CD4-positive, CD25-positive, alpha-beta regulatory T cell (primary cell): ENCODE measurements at regions not wholly inside any gene's neighbourhood (a gene's known extent, or its start where the extent isn't known, plus 50 kb on each side); places are given as distances from the start of the nearest gene placed in this dataset.

Source experiments
- ATAC-seq, 2 donors: fragments of 150-1000 bp; cut with Tn5 transposase; one replicate each; pipeline ENCODE4 v1.10.0; 2021; ENCODE audit warnings: low read depth in 2 of 2, moderate number of reproducible peaks in 2 of 2, moderate library complexity in 1 of 2
- DNase-seq, 3 donors: peaks; one replicate each; pipeline versions ENCODE4 v3.0.0 to v3.0.0-alpha.2; 2012 to 2022; ENCODE audit warnings: mixed read lengths in 1 of 3
- H3K27ac ChIP-seq: one replicate; pipeline ENCODE4 v1.7.0; 2013; ENCODE audit warnings: mild to moderate bottlenecking, low read length; ENCODE audit not compliant: insufficient read depth, poor library complexity, severe bottlenecking
- H3K27me3 ChIP-seq: one replicate; pipeline ENCODE4 v1.7.0; 2013; ENCODE audit warnings: low read length; ENCODE audit not compliant: control insufficient read depth, insufficient read depth
- H3K36me3 ChIP-seq: one replicate; pipeline ENCODE4 v1.7.0; 2013; ENCODE audit warnings: mild to moderate bottlenecking, low read length, moderate library complexity; ENCODE audit not compliant: control insufficient read depth, insufficient read depth
- H3K4me1 ChIP-seq: 2 replicates; pipeline ENCODE4 v1.7.0; 2013; ENCODE audit warnings: mild to moderate bottlenecking, low read length; ENCODE audit not compliant: insufficient read depth, control insufficient read depth, poor library complexity, severe bottlenecking
- H3K4me3 ChIP-seq: one replicate; pipeline ENCODE4 v1.7.0; 2013; ENCODE audit warnings: low read depth, mild to moderate bottlenecking, low read length, moderate library complexity
- H3K9me3 ChIP-seq, 2 experiments: 1 replicate in 1 of 2; 2 replicates in 1 of 2; pipeline ENCODE4 v1.7.0; 2013; ENCODE audit warnings: low read length in 2 of 2, mild to moderate bottlenecking in 1 of 2, moderate library complexity in 1 of 2; ENCODE audit not compliant: control insufficient read depth in 2 of 2
- H3K27ac Mint-ChIP-seq, 3 donors: one replicate each; pipeline ENCODE4 v1.8.0; 2020 to 2022; ENCODE audit warnings: mild to moderate bottlenecking in 3 of 3, mixed read lengths in 3 of 3, moderate library complexity in 2 of 3
- H3K27me3 Mint-ChIP-seq: one replicate; pipeline ENCODE4 v1.8.0; 2022; ENCODE audit warnings: mild to moderate bottlenecking, mixed read lengths
- H3K36me3 Mint-ChIP-seq: one replicate; pipeline ENCODE4 v1.8.0; 2020; ENCODE audit warnings: mixed read lengths
- H3K4me1 Mint-ChIP-seq, 4 donors: one replicate each; pipeline ENCODE4 v1.8.0; 2020 to 2022; ENCODE audit warnings: mixed read lengths in 4 of 4, mild to moderate bottlenecking in 1 of 4
- H3K4me3 Mint-ChIP-seq, 4 donors: one replicate each; pipeline ENCODE4 v1.8.0; 2020 to 2022; ENCODE audit warnings: mild to moderate bottlenecking in 4 of 4, mixed read lengths in 4 of 4, moderate library complexity in 3 of 4
- H3K9me3 Mint-ChIP-seq, 7 donors: one replicate each; pipeline ENCODE4 v1.8.0; 2020 to 2022; ENCODE audit warnings: mixed read lengths in 7 of 7, mild to moderate bottlenecking in 3 of 7, moderate library complexity in 2 of 7

- ATAC-seq (no peak), DNase-seq (no peak)
- Histone ChIP-seq H3K27me3 (peaks cover 8% of the 10 kb centered on the region), H3K36me3 (no peaks in the 10 kb centered on the region), H3K4me1 (no peaks in the 10 kb centered on the region), H3K4me3 (no peak overlapping the region), H3K27ac (no peak overlapping the region), H3K9me3 (no peaks in the 10 kb centered on the region)
- H3K4me3 Mint-ChIP-seq = no peak overlapping the region
- H3K36me3 Mint-ChIP-seq = no peaks in the 10 kb centered on the region
- H3K27me3 Mint-ChIP-seq = peaks cover 14% of the 10 kb centered on the region
- H3K9me3 Mint-ChIP-seq = peaks cover 0 to 5% (median 0%) of the 10 kb centered on the region in 7 donors
- no peaks in the 10 kb centered on the region for H3K4me1 Mint-ChIP-seq
- no peak overlapping the region for H3K27ac Mint-ChIP-seq
Measured at GRCh38 chr4:184890499-184890898, 64.7 kb upstream of the ACSL1 start.

- Mint-ChIP-seq H3K9me3 (peaks cover 0 to 5% (median 0%) of the 10 kb centered on the region in 7 donors), H3K27me3 (peaks cover 20% of the 10 kb centered on the region), H3K4me3 (no peak overlapping the region), H3K36me3 (no peaks in the 10 kb centered on the region), H3K27ac (no peak overlapping the region), H3K4me1 (no peaks in the 10 kb centered on the region)
- DNase-seq (no peak), ATAC-seq (no peak)
- Histone ChIP-seq H3K27me3 (peaks cover 6% of the 10 kb centered on the region), H3K27ac (no peak overlapping the region), H3K4me1 (no peaks in the 10 kb centered on the region), H3K4me3 (no peak overlapping the region), H3K9me3 (no peaks in the 10 kb centered on the region), H3K36me3 (no peaks in the 10 kb centered on the region)
Measured at GRCh38 chr4:184891816-184892397, 66.1 kb upstream of the ACSL1 start.

- Mint-ChIP-seq H3K9me3 (peaks cover 0 to 5% (median 0%) of the 10 kb centered on the region in 7 donors), H3K27me3 (peaks cover 22% of the 10 kb centered on the region), H3K4me1 (no peaks in the 10 kb centered on the region), H3K4me3 (no peak overlapping the region), H3K36me3 (no peaks in the 10 kb centered on the region), H3K27ac (no peak overlapping the region)
- H3K4me3 ChIP-seq = no peak overlapping the region
- ATAC-seq (no peak), DNase-seq (no peak)
- H3K36me3 ChIP-seq = no peaks in the 10 kb centered on the region
- no peaks in the 10 kb centered on the region for H3K9me3 ChIP-seq
- no peaks in the 10 kb centered on the region for H3K4me1 ChIP-seq
- H3K27me3 ChIP-seq = peaks cover 6% of the 10 kb centered on the region
- H3K27ac ChIP-seq = no peak overlapping the region
Measured at GRCh38 chr4:184892999-184893398, 67.2 kb upstream of the ACSL1 start.

GRCh38 chr4:184893801-184894571, 68.2 kb upstream of the ACSL1 start:
- Histone ChIP-seq H3K27ac (no peak overlapping the region), H3K9me3 (no peaks in the 10 kb centered on the region), H3K4me1 (no peaks in the 10 kb centered on the region), H3K4me3 (no peak overlapping the region), H3K27me3 (peaks cover 6% of the 10 kb centered on the region), H3K36me3 (no peaks in the 10 kb centered on the region)
- DNase-seq (no peak), ATAC-seq (no peak)
- Mint-ChIP-seq H3K36me3 (no peaks in the 10 kb centered on the region), H3K4me1 (no peaks in the 10 kb centered on the region), H3K27me3 (peaks cover 29% of the 10 kb centered on the region), H3K4me3 (no peak overlapping the region), H3K9me3 (peaks cover 0 to 5% (median 0%) of the 10 kb centered on the region in 7 donors), H3K27ac (no peak overlapping the region)

GRCh38 chr4:184895012-184895695, 69.4 kb upstream of the ACSL1 start:
- H3K36me3 Mint-ChIP-seq = peaks cover 3% of the 10 kb centered on the region
- H3K36me3 ChIP-seq = no peaks in the 10 kb centered on the region
- no peaks in the 10 kb centered on the region for H3K4me1 ChIP-seq
- no peak overlapping the region for H3K4me3 ChIP-seq
- H3K9me3 ChIP-seq = no peaks in the 10 kb centered on the region
- H3K4me3 Mint-ChIP-seq = no peak overlapping the region
- H3K27me3 ChIP-seq = peaks cover 6% of the 10 kb centered on the region
- DNase-seq = no peak
- no peak for ATAC-seq
- peaks cover 30% of the 10 kb centered on the region for H3K27me3 Mint-ChIP-seq
- no peaks in the 10 kb centered on the region for H3K4me1 Mint-ChIP-seq
- no peak overlapping the region for H3K27ac ChIP-seq
- no peak overlapping the region for H3K27ac Mint-ChIP-seq
- peaks cover 0 to 5% (median 2%) of the 10 kb centered on the region in 7 donors for H3K9me3 Mint-ChIP-seq

- Histone ChIP-seq H3K27ac (no peak overlapping the region), H3K4me1 (no peaks in the 10 kb centered on the region), H3K4me3 (no peak overlapping the region), H3K27me3 (peaks cover 3% of the 10 kb centered on the region), H3K9me3 (no peaks in the 10 kb centered on the region), H3K36me3 (no peaks in the 10 kb centered on the region)
- peak in 1 of 2 donors; percentile 35 for ATAC-seq
- DNase-seq = no peak
- peaks cover 4% of the 10 kb centered on the region for H3K36me3 Mint-ChIP-seq
- peaks cover 23% of the 10 kb centered on the region for H3K27me3 Mint-ChIP-seq
- H3K27ac Mint-ChIP-seq = peak overlapping the region in 1 of 3 donors; percentile 91
- H3K4me3 Mint-ChIP-seq = no peak overlapping the region
- no peaks in the 10 kb centered on the region for H3K4me1 Mint-ChIP-seq
- H3K9me3 Mint-ChIP-seq = peaks cover 0 to 5% (median 2%) of the 10 kb centered on the region in 7 donors
Measured at GRCh38 chr4:184896868-184897715, 71.3 kb upstream of the ACSL1 start.

GRCh38 chr4:184897895-184898294, 72.1 kb upstream of the ACSL1 start:
- H3K9me3 Mint-ChIP-seq = peaks cover 0 to 5% (median 2%) of the 10 kb centered on the region in 7 donors
- no peak for ATAC-seq
- DNase-seq = no peak
- H3K4me1 ChIP-seq = no peaks in the 10 kb centered on the region
- H3K9me3 ChIP-seq = no peaks in the 10 kb centered on the region
- H3K36me3 ChIP-seq = no peaks in the 10 kb centered on the region
- no peak overlapping the region for H3K27ac Mint-ChIP-seq
- peaks cover 3% of the 10 kb centered on the region for H3K27me3 ChIP-seq
- H3K27ac ChIP-seq = no peak overlapping the region
- H3K36me3 Mint-ChIP-seq = peaks cover 4% of the 10 kb centered on the region
- no peak overlapping the region for H3K4me3 ChIP-seq
- peaks cover 23% of the 10 kb centered on the region for H3K27me3 Mint-ChIP-seq
- H3K4me1 Mint-ChIP-seq = no peaks in the 10 kb centered on the region
- H3K4me3 Mint-ChIP-seq = no peak overlapping the region
